NCI-H2107 (cell line): ENCODE measurements at regions not wholly inside any gene's neighbourhood (a gene's known extent, or its start where the extent isn't known, plus 50 kb on each side); places are given as distances from the start of the nearest gene placed in this dataset.

ENCODE experiments used
- DNase-seq: peaks from one replicate; lab custom pipeline; 2025; lab: John Stamatoyannopoulos, UW

- no peak for DNase-seq
Measured at GRCh38 chr3:74347563-74348268, 266.7 kb downstream of the CNTN3 start.

DNA sequence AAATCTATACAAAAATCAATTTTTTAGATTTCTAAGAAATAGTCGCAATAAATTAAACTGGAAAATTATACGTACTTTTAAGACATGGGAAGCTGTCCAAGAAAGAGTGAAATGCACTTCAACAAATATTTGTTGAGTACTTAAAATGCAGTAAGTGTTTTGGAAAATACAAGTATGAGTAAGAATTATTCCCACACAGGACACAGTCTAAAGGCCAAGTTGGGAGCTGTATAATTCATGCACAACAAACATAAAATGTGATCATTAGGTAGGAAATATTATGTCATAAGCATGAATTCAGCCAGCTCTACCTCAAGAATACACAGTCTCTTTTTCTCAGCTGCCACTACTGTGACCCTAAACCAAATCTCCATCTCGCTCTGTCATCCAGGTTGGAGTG is 267.6 kb downstream of the CNTN3 start:
- DNase-seq = no peak

GRCh38 chr3:74345701-74346100 is 268.8 kb downstream of the CNTN3 start:
- DNase-seq = no peak

DNA sequence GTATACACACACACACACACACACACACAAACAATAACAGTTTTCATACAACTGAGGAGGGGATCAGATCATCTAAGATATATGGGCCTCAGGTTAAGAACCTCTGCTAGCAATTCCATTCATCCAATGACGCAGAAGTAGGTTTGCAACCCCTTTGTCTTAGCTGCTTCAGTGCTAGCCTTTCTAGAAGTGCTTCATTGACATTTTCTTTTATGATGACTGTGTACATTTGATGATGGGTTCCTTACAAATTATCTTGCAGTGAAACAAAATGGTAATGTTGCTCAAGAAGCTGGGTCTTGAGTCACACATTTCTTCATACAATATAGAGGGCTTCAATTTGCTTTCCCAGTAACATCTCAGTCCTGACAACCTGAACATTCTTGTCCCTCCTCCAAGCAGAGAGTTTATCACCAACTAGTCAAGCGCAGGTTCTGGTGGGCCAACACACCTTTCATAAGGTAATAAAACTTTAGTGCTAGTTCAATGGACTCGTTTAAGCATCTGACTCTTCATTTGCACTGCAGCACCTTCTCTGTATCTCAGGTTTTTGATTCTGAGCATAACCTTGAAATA is 269.5 kb downstream of the CNTN3 start:
- DNase-seq = no peak

- no peak for DNase-seq
Measured at GRCh38 chr3:74343391-74343790, 271.1 kb downstream of the CNTN3 start.

- DNase-seq = no peak
Measured at GRCh38 chr3:74338998-74339397, 275.5 kb downstream of the CNTN3 start.

- no peak for DNase-seq
Measured at GRCh38 chr3:74332165-74332564, 282.3 kb downstream of the CNTN3 start.

GRCh38 chr3:74331711-74332110 is 282.7 kb downstream of the CNTN3 start:
- DNase-seq = no peak

- DNase-seq = no peak
Measured at GRCh38 chr3:74329096-74329495, 285.4 kb downstream of the CNTN3 start.

- no peak for DNase-seq
Measured at GRCh38 chr3:74328435-74328834, 286.0 kb downstream of the CNTN3 start.

DNA sequence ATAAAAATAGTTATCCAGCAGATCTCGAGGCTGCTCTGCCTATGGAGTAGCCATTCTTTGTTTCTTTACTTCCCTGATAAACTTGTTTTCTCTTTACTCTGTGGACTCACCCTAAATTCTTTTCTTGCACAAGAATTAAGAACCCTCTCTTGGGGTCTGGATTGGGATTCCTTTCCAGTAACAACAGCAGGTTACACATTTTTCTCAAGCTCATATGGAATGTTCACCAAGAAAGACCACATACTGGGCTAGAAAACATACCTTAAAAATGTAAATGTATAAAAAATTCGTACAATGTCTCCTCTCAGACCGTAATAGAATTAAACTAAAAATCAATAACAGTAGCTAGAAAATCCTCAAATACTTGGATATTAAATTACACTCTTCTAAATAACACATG is 299.2 kb downstream of the CNTN3 start:
- no peak for DNase-seq

DNA sequence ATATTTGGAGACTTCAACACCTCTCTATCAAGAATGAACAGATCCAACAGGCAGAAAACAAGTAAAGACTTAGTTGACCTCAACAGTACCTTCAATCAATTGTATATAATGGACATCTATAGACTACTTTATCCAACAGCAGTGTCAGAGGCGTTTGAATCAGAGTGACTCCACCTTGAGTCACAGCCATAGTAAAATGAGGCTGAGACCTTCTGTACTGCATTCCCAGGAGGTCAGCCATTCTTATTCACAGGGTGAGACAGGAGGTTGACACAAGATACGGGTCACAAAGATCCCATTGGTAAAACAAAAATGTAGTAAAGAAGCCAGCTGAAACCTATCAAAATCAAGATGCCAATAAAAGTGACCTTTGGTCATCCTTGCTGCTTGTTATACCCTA is 299.8 kb downstream of the CNTN3 start:
- no peak for DNase-seq

DNA sequence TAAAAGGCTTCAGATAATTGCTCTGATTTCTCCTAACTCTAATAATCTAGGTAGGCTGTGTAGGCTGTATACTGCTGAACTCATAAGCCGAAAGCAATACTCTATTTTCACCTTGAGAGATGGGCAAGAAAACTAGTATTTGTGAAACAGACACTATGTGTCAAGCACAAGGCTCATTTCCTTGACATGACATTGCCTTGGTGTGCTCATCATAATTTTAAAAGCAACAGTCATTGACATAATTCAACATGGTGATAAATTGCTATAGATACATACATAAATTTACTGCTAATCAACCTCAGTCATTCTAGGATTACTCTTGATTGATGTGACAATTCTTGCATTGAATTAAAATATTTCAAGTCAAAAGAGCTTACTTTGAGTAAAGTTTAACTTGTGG is 304.7 kb downstream of the CNTN3 start:
- DNase-seq = no peak

GRCh38 chr3:74304424-74304823 is 310.0 kb downstream of the CNTN3 start:
- DNase-seq = no peak

DNA sequence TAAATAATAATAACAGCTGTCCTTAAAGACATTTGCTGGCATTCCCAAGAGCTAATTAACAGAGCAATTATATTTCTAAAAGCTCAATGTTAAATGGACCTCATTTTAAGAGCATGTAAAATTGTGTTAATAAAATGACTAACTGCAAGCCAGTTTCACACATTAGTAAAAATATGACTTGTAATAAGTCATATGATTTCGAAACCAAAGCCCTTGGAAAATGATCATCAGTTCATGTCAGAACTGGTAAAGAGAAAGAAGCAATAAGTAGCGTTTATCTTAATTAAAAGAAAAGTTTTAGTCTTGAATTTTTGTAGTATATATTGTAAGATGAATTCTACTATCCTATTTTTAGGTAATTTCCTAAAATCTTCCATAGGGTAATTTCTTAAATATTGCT is 310.7 kb downstream of the CNTN3 start:
- no peak for DNase-seq

DNA sequence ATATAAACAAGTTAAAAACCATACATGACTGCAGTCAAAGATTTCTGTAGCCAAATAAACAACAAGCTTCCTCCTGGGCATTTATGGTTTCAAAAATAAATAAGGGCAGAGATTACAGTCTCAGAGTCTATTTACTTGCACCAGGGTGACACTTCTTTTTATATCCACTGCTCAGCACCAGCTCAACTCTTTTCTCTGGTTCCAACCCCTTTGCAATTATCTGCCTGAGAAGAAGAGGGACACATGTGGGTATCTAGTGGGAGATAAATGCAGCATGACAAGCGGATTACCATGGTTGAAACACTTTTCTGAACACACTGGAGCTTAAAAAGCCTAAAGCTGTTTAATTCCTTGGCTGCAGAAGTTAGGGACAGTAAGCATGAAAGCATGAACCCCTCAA is 311.5 kb downstream of the CNTN3 start:
- no peak for DNase-seq

- no peak for DNase-seq
Measured at GRCh38 chr3:74302281-74302680, 312.2 kb downstream of the CNTN3 start.

GRCh38 chr3:74301056-74301455 is 313.4 kb downstream of the CNTN3 start:
- no peak for DNase-seq

- DNase-seq = no peak
Measured at GRCh38 chr3:74295479-74295878, 319.0 kb downstream of the CNTN3 start.

- no peak for DNase-seq
Measured at GRCh38 chr3:74288761-74289160, 325.7 kb downstream of the CNTN3 start.

- no peak for DNase-seq
Measured at GRCh38 chr3:74287557-74287956, 326.9 kb downstream of the CNTN3 start.

GRCh38 chr3:74282202-74282601 is 332.3 kb downstream of the CNTN3 start:
- no peak for DNase-seq

GRCh38 chr3:74281705-74282104 is 332.8 kb downstream of the CNTN3 start:
- no peak for DNase-seq
